HG02798 (cell line): ENCODE measurements at regions not wholly inside any gene's neighbourhood (a gene's known extent, or its start where the extent isn't known, plus 50 kb on each side); places are given as distances from the start of the nearest gene placed in this dataset.

Experiments used
- ATAC-seq: cut with Tn5 transposase; IDR thresholded peaks from one replicate; pipeline ENCODE4 v1.9.1; 2021; ENCODE audit warnings: mild to moderate bottlenecking; ENCODE audit not compliant: unreplicated experiment, poor library complexity

GRCh38 chr16:5422643-5423496, 325.3 kb upstream of the EEF2KMT start:
- ATAC-seq: no peak

GRCh38 chr16:5422047-5422446, 324.5 kb upstream of the EEF2KMT start:
- no peak for ATAC-seq

- ATAC-seq: no peak
Measured at GRCh38 chr16:5416013-5416412, 318.4 kb upstream of the EEF2KMT start.

GRCh38 chr16:5415123-5415522, 317.5 kb upstream of the EEF2KMT start:
- no peak for ATAC-seq

DNA sequence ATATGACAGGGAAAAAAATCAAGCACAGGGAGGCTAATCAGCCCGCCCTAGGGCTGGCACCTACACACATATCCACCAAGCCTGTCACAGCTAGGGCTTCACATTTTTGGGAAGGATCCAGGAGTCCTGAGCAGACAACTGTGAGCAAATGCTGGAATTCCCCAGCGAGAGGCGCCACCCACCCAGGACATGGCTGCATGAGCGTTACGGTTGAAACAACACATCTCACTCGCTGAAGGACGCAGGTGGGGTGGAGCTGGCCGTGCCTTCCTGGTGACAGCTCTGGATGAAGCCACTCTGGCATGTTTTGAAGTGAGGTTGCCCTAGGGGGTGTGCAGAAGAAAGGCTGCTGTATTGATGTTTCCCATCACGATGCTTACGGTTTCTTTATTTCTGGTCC, 315.1 kb upstream of the EEF2KMT start:
- no peak for ATAC-seq

- no peak for ATAC-seq
Measured at GRCh38 chr16:5398203-5398602, 300.6 kb upstream of the EEF2KMT start.

- ATAC-seq: no peak
Measured at GRCh38 chr16:5396880-5397279, 299.3 kb upstream of the EEF2KMT start.

GRCh38 chr16:5393070-5393469, 295.5 kb upstream of the EEF2KMT start:
- no peak for ATAC-seq

DNA sequence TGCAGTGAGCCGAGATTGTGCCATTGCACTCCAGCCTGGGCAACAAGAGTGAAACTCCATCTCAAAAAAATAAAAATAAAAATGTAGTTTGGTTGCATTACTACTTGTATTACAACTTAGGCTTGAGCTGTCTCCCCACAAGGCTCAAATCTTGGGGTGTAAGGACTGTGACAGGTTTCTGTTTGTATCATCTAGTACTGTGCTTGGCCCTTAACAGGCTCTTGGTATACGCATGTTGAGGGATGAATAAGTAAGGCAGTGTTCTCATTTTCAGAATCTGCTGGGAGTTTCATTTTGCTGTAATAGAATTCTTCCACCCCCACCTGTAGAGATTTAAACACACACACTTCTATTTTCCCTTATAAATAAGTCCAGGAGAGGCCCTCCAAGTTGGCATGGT, 289.4 kb upstream of the EEF2KMT start:
- ATAC-seq: no peak

DNA sequence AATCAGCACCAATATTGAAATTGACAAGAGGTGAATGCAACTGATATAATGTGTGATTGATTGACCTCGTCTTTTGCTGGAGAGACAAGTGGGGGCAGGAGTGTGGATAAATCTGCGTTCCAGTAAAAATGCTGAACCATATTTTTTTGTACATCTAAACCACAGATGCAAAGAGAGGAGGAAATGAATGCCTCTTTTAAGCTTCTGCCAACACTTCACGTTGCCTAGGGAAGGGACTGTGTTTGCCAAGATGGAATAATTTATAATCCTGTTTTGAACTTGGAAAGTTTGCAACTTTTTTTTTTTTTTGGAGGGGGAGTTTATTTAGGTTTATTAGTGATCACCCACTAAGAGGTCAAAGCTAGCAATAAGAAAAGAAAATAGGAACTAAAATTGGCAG, 288.2 kb upstream of the EEF2KMT start:
- no peak for ATAC-seq

GRCh38 chr16:5385115-5385514, 287.5 kb upstream of the EEF2KMT start:
- ATAC-seq: no peak

- ATAC-seq: no peak
Measured at GRCh38 chr16:5383737-5384136, 286.1 kb upstream of the EEF2KMT start.

DNA sequence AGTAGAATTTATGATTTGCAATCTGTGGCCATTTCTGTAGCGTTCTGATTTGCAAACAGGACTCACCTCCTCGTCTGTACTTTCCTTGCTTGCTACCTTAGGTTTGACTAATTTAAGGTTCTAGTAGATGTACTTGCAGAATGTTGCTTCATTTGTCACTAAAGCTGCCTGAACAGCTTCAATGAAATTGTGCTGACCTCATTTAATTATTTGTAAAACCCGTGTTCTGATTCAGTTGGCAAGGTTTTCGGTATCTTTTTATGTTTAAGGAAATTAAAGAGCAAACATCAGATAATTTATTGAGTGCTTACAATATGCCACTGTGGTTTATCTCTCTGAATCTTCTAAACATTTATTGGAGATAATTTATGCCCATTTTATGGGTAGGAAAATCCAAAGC, 284.9 kb upstream of the EEF2KMT start:
- ATAC-seq: no peak

DNA sequence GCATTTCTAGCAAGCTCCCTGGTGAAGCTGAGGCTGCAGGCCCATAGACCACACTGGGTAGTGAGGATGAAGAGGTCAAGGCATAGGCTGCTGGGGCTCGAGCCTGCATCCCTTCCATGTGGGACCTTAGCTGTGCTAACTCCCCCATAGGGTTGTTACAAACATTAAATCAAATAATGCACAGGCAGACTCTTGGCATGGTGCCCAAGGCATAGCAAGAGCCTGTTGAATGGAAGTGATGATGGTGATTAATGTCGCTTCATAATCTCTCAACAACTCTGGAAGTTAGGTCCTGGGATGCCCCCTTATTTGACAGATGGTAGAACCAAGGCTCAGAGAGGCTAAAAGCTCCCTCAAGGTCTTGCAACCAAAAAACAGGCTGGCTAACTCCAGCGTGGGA, 283.9 kb upstream of the EEF2KMT start:
- no peak for ATAC-seq

DNA sequence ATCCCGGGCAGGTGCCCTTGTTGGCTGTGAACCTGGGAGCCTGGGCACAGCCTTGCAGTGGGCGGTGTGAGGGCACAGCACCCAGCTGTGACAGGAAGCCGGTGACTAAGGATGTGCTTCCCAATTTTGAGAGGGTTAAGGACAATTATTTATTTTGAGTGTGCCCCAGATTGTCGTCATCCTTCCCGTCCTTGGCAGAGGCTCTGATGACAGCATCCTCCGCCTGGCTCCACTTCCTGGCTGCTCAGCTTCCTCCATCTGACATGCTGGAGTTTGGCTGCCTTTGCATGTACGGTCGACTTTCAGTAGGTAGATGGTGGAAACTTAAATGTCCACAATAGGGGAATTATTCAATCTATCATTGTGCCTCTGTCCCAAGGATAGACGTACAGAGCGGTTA, 282.4 kb upstream of the EEF2KMT start:
- ATAC-seq: no peak

GRCh38 chr16:5378531-5378930, 280.9 kb upstream of the EEF2KMT start:
- ATAC-seq: no peak

- no peak for ATAC-seq
Measured at GRCh38 chr16:5377280-5377898, 279.8 kb upstream of the EEF2KMT start.

DNA sequence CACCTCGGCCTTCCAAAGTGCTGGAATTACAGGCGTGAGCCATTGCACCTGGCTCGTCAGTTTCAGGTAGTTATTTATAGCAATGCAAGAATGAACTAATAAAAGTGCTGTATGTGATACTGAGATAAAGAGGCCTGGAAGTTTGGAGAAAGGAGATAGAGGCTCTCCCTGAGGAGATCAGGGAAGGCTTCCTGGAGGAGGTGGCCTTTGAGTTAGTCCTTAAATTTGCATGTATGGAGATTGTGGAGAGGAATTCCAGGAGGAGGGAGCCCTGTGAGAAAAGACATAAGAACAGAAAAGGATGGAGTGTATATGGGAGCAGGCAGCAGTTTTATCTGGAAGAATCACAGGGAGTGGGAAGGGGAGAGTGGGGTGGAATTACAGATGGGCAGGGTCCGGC, 276.6 kb upstream of the EEF2KMT start:
- ATAC-seq: no peak

DNA sequence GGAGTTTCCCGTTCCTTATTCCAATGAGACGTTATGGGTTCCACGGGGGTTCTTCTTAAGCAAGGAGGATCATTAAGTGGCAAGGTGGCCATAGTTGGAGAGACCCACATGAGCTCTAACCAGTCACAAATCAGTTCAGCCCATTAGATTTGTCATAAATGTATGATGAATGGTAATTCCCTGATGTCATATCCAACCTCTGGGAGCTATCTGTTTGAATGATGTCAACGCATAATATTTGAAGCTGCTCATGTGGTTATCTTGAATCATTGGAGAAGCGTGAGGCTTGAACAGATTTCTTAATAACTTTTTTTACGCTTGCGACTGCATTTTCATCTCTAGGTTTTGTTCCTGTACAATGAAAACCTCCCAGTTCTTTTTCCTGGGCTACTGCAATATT, 270.4 kb upstream of the EEF2KMT start:
- ATAC-seq: no peak

DNA sequence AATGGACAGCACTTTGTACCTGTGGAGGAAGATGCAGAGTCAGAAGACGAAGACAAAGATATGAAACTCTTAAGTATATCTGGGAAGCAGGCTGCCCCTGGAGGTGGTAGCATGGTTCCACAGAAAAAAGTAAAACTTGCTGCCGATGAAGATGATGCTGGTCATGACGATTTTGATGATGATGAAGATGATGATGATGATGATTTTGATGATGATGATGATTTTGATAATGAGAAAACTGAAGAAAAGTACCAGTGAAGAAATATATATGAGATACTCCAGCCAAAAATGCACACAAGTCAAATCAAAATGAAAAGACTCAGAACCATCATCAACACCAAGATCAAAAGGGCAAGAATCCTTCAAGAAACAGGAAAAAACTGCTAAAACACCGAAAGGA, 268.5 kb upstream of the EEF2KMT start:
- ATAC-seq: no peak

- ATAC-seq: no peak
Measured at GRCh38 chr16:5364186-5364585, 266.6 kb upstream of the EEF2KMT start.

GRCh38 chr16:5361322-5361721, 263.7 kb upstream of the EEF2KMT start:
- no peak for ATAC-seq
